NCI-H345 treated with DMSO at 0.1 percent for 48 hours (cell line): ENCODE measurements at regions not wholly inside any gene's neighbourhood (a gene's known extent, or its start where the extent isn't known, plus 50 kb on each side); places are given as distances from the start of the nearest gene placed in this dataset.

Experiments
- DNase-seq: peaks from one replicate; lab custom pipeline; 2025; ENCODE audit not compliant: unreplicated experiment; lab: John Stamatoyannopoulos, UW

- DNase-seq = no peak
Observed at GRCh38 chr18:26618135-26618534, 69.8 kb upstream of the KCTD1 start.

- no peak for DNase-seq
Observed at GRCh38 chr18:26617151-26617554, 68.8 kb upstream of the KCTD1 start.

GRCh38 chr18:26614374-26614773, 66.0 kb upstream of the KCTD1 start:
- DNase-seq = no peak
